Upper lobe of left lung (tissue), 4 donors: ENCODE measurements at regions not wholly inside any gene's neighbourhood (a gene's known extent, or its start where the extent isn't known, plus 50 kb on each side); places are given as distances from the start of the nearest gene placed in this dataset.

Experiments
- EP300 ChIP-seq, 4 donors: sonication (generic); formaldehyde crosslinking; IDR thresholded peaks; one replicate each; pipeline ENCODE4 v1.5.1; 2017; ENCODE audit warnings: antibody characterized with exemption in 4 of 4, control low read depth in 2 of 4
- POLR2AphosphoS5 ChIP-seq, 2 donors: sonication (generic); formaldehyde crosslinking; IDR thresholded peaks; one replicate each; pipeline ENCODE4 v1.5.1; 2017; ENCODE audit warnings: antibody characterized with exemption in 2 of 2
- TF ChIP-seq, protein P1 (sequence below), 6 experiments: fragments of 450-650 bp in 4 of 6; fragments of 200-600 bp in 2 of 6; sonication (generic) in 2 of 6; IDR thresholded peaks; one replicate each; pipeline ENCODE4 v1.5.1; 2016 to 2019; ENCODE audit warnings: antibody characterized with exemption in 6 of 6

DNA sequence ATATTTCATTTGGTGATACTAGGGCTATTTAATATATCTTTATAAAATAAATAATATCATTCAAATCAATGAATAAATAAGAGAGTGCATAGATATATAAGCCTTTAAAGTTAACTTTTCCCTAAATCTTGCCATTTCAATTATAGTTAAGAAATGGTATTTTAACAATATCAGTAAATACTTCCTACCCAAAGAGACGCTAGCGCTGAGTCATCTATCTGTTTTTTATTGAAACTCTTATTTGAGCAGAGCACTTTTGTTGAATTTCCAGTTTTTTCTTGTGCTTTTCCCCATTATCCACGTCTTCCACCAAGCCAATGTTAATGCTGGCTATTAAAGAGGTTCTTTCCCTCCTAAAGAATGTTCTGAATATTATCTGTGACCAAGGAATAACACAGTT lies 639.3 kb downstream of the DSC3 start:
- TF ChIP-seq, protein P1, sequence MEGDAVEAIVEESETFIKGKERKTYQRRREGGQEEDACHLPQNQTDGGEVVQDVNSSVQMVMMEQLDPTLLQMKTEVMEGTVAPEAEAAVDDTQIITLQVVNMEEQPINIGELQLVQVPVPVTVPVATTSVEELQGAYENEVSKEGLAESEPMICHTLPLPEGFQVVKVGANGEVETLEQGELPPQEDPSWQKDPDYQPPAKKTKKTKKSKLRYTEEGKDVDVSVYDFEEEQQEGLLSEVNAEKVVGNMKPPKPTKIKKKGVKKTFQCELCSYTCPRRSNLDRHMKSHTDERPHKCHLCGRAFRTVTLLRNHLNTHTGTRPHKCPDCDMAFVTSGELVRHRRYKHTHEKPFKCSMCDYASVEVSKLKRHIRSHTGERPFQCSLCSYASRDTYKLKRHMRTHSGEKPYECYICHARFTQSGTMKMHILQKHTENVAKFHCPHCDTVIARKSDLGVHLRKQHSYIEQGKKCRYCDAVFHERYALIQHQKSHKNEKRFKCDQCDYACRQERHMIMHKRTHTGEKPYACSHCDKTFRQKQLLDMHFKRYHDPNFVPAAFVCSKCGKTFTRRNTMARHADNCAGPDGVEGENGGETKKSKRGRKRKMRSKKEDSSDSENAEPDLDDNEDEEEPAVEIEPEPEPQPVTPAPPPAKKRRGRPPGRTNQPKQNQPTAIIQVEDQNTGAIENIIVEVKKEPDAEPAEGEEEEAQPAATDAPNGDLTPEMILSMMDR (IDR thresholded peaks at IDR 0.05): no peak
- no peak for TF ChIP-seq POLR2AphosphoS5 (IDR thresholded peaks at IDR 0.05)
- no peak for TF ChIP-seq EP300 (IDR thresholded peaks at IDR 0.05)
